ENCODE measurements at regions not wholly inside any gene's neighbourhood (a gene's known extent, or its start where the extent isn't known, plus 50 kb on each side); places are given as distances from the start of the nearest gene placed in this dataset.

DNA sequence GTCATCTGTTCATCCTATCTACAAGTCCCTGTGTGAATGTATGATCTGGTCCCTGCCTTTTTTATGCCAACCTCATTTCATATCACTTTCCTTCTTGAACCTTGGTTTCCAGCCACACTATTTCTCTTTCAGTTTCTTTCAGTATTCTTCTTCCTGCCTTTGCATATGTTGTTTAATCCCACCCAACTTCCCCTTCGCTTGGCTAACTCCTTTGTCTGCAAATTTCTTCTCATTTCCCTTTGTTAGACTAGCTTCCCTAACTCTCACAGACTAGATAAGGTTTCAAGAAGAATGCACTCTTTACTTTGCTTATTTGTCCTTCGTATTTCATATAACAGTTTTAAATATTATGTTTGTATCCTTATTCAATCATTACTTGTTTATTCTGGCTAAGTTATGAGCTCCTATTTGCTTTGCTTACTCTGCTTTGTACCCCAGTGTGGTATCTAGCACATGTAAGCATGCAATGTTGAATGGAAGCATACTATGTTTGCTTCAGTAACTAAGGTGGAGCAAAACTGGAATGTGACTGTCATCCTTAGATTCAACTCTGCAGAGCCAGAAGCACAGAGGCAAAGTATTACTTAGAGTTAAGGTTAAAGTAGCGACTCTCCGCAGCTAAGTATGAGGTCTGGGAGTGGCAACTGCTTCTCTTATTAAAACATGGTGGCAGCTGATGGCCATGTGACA is 681.3 kb downstream of the CPS1 start:
- Histone ChIP-seq H3K36me3 (ENCODE audit: insufficient read depth, low read length) (no peaks in the 10 kb centered on the region), H3K9me3 (ENCODE audit: control insufficient read depth in 1 of 2, insufficient read depth in 1 of 2, low read length in 2 of 2) (no peaks in the 10 kb centered on the region), H3K27ac (ENCODE audit: low read depth in 1 of 2, low read length in 2 of 2) (no peak overlapping the region), H3K27me3 (ENCODE audit: control insufficient read depth in 1 of 2, insufficient read depth in 2 of 2, low read length in 2 of 2) (no peaks in the 10 kb centered on the region), H3K4me3 (ENCODE audit: low read length) (no peak overlapping the region), H3K4me1 (ENCODE audit: insufficient read depth, low read length) (no peaks in the 10 kb centered on the region)
- Mint-ChIP-seq H3K4me1 (ENCODE audit: low read depth) (no peaks in the 10 kb centered on the region), H3K27ac (no peak overlapping the region), H3K4me3 (no peak overlapping the region), H3K27me3 (no peaks in the 10 kb centered on the region), H3K9me3 (peaks cover 15% of the 10 kb centered on the region), H3K36me3 (ENCODE audit: low read depth) (no peaks in the 10 kb centered on the region)
- ChIA-PET CTCF (no interaction called here), POLR2A (no interaction called here)
- TF ChIP-seq, protein P1, sequence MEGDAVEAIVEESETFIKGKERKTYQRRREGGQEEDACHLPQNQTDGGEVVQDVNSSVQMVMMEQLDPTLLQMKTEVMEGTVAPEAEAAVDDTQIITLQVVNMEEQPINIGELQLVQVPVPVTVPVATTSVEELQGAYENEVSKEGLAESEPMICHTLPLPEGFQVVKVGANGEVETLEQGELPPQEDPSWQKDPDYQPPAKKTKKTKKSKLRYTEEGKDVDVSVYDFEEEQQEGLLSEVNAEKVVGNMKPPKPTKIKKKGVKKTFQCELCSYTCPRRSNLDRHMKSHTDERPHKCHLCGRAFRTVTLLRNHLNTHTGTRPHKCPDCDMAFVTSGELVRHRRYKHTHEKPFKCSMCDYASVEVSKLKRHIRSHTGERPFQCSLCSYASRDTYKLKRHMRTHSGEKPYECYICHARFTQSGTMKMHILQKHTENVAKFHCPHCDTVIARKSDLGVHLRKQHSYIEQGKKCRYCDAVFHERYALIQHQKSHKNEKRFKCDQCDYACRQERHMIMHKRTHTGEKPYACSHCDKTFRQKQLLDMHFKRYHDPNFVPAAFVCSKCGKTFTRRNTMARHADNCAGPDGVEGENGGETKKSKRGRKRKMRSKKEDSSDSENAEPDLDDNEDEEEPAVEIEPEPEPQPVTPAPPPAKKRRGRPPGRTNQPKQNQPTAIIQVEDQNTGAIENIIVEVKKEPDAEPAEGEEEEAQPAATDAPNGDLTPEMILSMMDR (IDR thresholded peaks at IDR 0.05): no peak
- DNase-seq: no peak
- intact Hi-C loops (cut with DNase I, micrococcal nuclease): no loop called here
- ATAC-seq (ENCODE audit: poor library complexity): no peak

DNA sequence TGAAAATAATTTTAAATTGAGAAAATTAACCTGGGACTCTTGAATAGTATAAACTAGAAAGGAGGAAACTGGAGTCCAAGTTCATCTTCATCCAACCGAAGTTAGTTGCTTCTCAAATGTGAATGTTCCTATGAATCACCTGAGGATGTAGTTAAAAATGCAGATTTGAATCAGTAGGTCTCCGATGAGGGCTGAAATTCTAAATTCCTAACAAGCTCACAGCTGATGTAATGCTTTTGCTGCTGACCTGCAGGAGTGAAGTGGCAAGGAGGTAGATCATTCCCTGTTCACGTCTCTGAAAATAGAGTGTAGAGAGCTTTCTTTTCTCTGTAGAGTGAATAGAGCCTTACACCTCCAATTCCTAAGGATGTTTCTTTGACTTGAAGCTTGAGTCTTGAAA is 685.5 kb downstream of the CPS1 start:
- POLR2A ChIA-PET: no interaction called here
- CTCF ChIA-PET: no interaction called here
- intact Hi-C loops (cut with DNase I, micrococcal nuclease): no loop called here
- H3K36me3 Mint-ChIP-seq (ENCODE audit: low read depth): no peaks in the 10 kb centered on the region
- no peaks in the 10 kb centered on the region for H3K27me3 ChIP-seq (ENCODE audit: control insufficient read depth in 1 of 2, insufficient read depth in 2 of 2, low read length in 2 of 2)
- no peaks in the 10 kb centered on the region for H3K36me3 ChIP-seq (ENCODE audit: insufficient read depth, low read length)
- H3K27ac Mint-ChIP-seq: no peak overlapping the region
- ATAC-seq (ENCODE audit: poor library complexity): no peak
- no peak overlapping the region for H3K4me3 Mint-ChIP-seq
- H3K9me3 Mint-ChIP-seq: peaks cover 8% of the 10 kb centered on the region
- no peak overlapping the region for H3K27ac ChIP-seq (ENCODE audit: low read depth in 1 of 2, low read length in 2 of 2)
- no peaks in the 10 kb centered on the region for H3K27me3 Mint-ChIP-seq
- no peaks in the 10 kb centered on the region for H3K4me1 Mint-ChIP-seq (ENCODE audit: low read depth)
- H3K9me3 ChIP-seq (ENCODE audit: control insufficient read depth in 1 of 2, insufficient read depth in 1 of 2, low read length in 2 of 2): no peaks in the 10 kb centered on the region
- TF ChIP-seq, protein P1 (IDR thresholded peaks at IDR 0.05): no peak
- no peaks in the 10 kb centered on the region for H3K4me1 ChIP-seq (ENCODE audit: insufficient read depth, low read length)
- DNase-seq: no peak
- H3K4me3 ChIP-seq (ENCODE audit: low read length): no peak overlapping the region

DNA sequence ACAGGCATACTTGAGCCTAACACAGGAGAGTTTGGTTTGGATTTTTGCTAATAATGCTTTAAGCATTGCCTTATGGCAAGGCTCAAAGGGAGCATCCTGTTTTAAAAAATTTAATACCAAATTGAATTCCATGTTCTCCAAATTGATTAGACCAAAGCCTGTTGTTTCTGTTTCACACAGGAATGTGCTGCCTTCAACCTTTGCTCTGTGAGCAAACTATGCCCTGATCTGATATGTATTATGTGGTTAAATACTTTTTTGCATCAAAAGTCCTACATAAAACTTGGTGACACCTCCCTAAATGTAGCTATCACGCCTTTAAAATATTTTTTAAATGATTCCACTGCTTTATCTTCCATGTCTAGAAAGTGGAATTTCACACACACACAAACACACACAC is 691.4 kb downstream of the CPS1 start:
- H3K36me3 ChIP-seq (ENCODE audit: insufficient read depth, low read length): no peaks in the 10 kb centered on the region
- H3K27ac Mint-ChIP-seq: no peak overlapping the region
- no peaks in the 10 kb centered on the region for H3K4me1 Mint-ChIP-seq (ENCODE audit: low read depth)
- H3K27me3 ChIP-seq (ENCODE audit: control insufficient read depth in 1 of 2, insufficient read depth in 2 of 2, low read length in 2 of 2): no peaks in the 10 kb centered on the region
- H3K27ac ChIP-seq (ENCODE audit: low read depth in 1 of 2, low read length in 2 of 2): no peak overlapping the region
- H3K27me3 Mint-ChIP-seq: no peaks in the 10 kb centered on the region
- no peak for DNase-seq
- H3K4me3 Mint-ChIP-seq: no peak overlapping the region
- H3K9me3 ChIP-seq (ENCODE audit: control insufficient read depth in 1 of 2, insufficient read depth in 1 of 2, low read length in 2 of 2): no peaks in the 10 kb centered on the region
- no peaks in the 10 kb centered on the region for H3K36me3 Mint-ChIP-seq (ENCODE audit: low read depth)
- H3K9me3 Mint-ChIP-seq: peaks cover 6% of the 10 kb centered on the region
- H3K4me1 ChIP-seq (ENCODE audit: insufficient read depth, low read length): no peaks in the 10 kb centered on the region
- H3K4me3 ChIP-seq (ENCODE audit: low read length): no peak overlapping the region
- POLR2A ChIA-PET: no interaction called here
- TF ChIP-seq, protein P1 (IDR thresholded peaks at IDR 0.05): no peak
- ATAC-seq (ENCODE audit: poor library complexity): no peak
- CTCF ChIA-PET: no interaction called here
- intact Hi-C loops (cut with DNase I, micrococcal nuclease): no loop called here

Data from CD4-positive, alpha-beta T cell (primary cell).